Calu3 (cell line): ENCODE measurements at regions not wholly inside any gene's neighbourhood (a gene's known extent, or its start where the extent isn't known, plus 50 kb on each side); places are given as distances from the start of the nearest gene placed in this dataset.

Experiments
- BruUV-seq: library from RNA; stranded (reverse); fragments of 400-500 nt; replicated peaks from 2 replicates; lab custom pipeline; 2021; lab: Mats Ljungman, UMichigan
- CTCF ChIA-PET: fragments of 300-600 bp; sonication (Branson Sonifier 250); formaldehyde crosslinking; loops from one replicate; lab custom pipeline; 2022; ENCODE audit warnings: antibody characterized with exemption; lab: Charles Lee
- DNase-seq: peaks from one replicate; pipeline ENCODE4 v3.0.0; 2022
- H3K27ac Mint-ChIP-seq: one replicate; pipeline ENCODE4 v1.8.0; 2022; ENCODE audit warnings: mixed read lengths; ENCODE audit not compliant: unreplicated experiment
- H3K27me3 Mint-ChIP-seq: one replicate; pipeline ENCODE4 v1.8.0; 2022; ENCODE audit warnings: mixed read lengths; ENCODE audit not compliant: unreplicated experiment
- H3K36me3 Mint-ChIP-seq: one replicate; pipeline ENCODE4 v1.8.0; 2022; ENCODE audit warnings: mild to moderate bottlenecking, moderate library complexity, mixed read lengths; ENCODE audit not compliant: insufficient read depth, unreplicated experiment
- H3K4me1 Mint-ChIP-seq: one replicate; pipeline ENCODE4 v1.8.0; 2022; ENCODE audit warnings: mild to moderate bottlenecking, low read depth, mixed read lengths; ENCODE audit not compliant: unreplicated experiment
- H3K4me3 Mint-ChIP-seq: one replicate; pipeline ENCODE4 v1.8.0; 2022; ENCODE audit warnings: mild to moderate bottlenecking, low read depth, moderate library complexity, mixed read lengths; ENCODE audit not compliant: unreplicated experiment
- H3K9me3 Mint-ChIP-seq: one replicate; pipeline ENCODE4 v1.8.0; 2022; ENCODE audit warnings: low read depth, mixed read lengths; ENCODE audit not compliant: unreplicated experiment
- intact Hi-C: fragments of 100-400 bp; cut with micrococcal nuclease; formaldehyde crosslinking; loops from one replicate; pipeline ENCODE4 v1.10.0; 2022; ENCODE audit not compliant: unreplicated experiment
- TF ChIP-seq, protein P1 (sequence below): fragments of 200-600 bp; IDR thresholded peaks from one replicate; pipeline ENCODE4 v1.8.0; 2022; ENCODE audit warnings: antibody characterized with exemption; ENCODE audit not compliant: unreplicated experiment

- no peak overlapping the region for H3K4me3 Mint-ChIP-seq
- H3K9me3 Mint-ChIP-seq = peaks cover 15% of the 10 kb centered on the region
- no TSS peak for BruUV-seq
- no peak overlapping the region for H3K27ac Mint-ChIP-seq
- H3K4me1 Mint-ChIP-seq = no peaks in the 10 kb centered on the region
- TF ChIP-seq, protein P1, sequence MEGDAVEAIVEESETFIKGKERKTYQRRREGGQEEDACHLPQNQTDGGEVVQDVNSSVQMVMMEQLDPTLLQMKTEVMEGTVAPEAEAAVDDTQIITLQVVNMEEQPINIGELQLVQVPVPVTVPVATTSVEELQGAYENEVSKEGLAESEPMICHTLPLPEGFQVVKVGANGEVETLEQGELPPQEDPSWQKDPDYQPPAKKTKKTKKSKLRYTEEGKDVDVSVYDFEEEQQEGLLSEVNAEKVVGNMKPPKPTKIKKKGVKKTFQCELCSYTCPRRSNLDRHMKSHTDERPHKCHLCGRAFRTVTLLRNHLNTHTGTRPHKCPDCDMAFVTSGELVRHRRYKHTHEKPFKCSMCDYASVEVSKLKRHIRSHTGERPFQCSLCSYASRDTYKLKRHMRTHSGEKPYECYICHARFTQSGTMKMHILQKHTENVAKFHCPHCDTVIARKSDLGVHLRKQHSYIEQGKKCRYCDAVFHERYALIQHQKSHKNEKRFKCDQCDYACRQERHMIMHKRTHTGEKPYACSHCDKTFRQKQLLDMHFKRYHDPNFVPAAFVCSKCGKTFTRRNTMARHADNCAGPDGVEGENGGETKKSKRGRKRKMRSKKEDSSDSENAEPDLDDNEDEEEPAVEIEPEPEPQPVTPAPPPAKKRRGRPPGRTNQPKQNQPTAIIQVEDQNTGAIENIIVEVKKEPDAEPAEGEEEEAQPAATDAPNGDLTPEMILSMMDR = no peak
- no peaks in the 10 kb centered on the region for H3K36me3 Mint-ChIP-seq
- CTCF ChIA-PET = no interaction called here
- H3K27me3 Mint-ChIP-seq = peaks cover 68% of the 10 kb centered on the region
- DNase-seq = no peak
- intact Hi-C loops = loop anchor here (10.0 kb wide), 1 partner anchor 193 kb away; the partner anchor contains the start of gene FGF18
Observed at GRCh38 chr5:171607863-171608262, 177.8 kb upstream of the SMIM23 start.

- DNase-seq = no peak
- intact Hi-C loops = loop anchor here (10.0 kb wide), 1 partner anchor 195 kb away; the partner anchor contains the start of gene FGF18
- Mint-ChIP-seq H3K27me3 (peaks cover 64% of the 10 kb centered on the region), H3K9me3 (peaks cover 15% of the 10 kb centered on the region), H3K4me3 (no peak overlapping the region), H3K27ac (no peak overlapping the region), H3K36me3 (no peaks in the 10 kb centered on the region), H3K4me1 (peaks cover under 1% of the 10 kb centered on the region)
- BruUV-seq = no TSS peak
- TF ChIP-seq, protein P1 = no peak
- CTCF ChIA-PET = interaction anchor here (0.6 to 0.7 kb wide), 3 partner anchors 23 to 652 kb away, joined by 3 to 5 read pairs (median 4); no protein-coding TSS in a partner anchor
Observed at GRCh38 chr5:171609806-171610452, 175.7 kb upstream of the SMIM23 start.

- no TSS peak for BruUV-seq
- Mint-ChIP-seq H3K36me3 (no peaks in the 10 kb centered on the region), H3K27me3 (peaks cover 63% of the 10 kb centered on the region), H3K4me1 (peaks cover 7% of the 10 kb centered on the region), H3K4me3 (no peak overlapping the region), H3K27ac (no peak overlapping the region), H3K9me3 (peaks cover 15% of the 10 kb centered on the region)
- CTCF ChIA-PET = no interaction called here
- DNase-seq = no peak
- TF ChIP-seq, protein P1 = no peak
- intact Hi-C loops = no loop called here
Observed at GRCh38 chr5:171610686-171611085, 174.9 kb upstream of the SMIM23 start.

- no TSS peak for BruUV-seq
- Mint-ChIP-seq H3K36me3 (no peaks in the 10 kb centered on the region), H3K9me3 (peaks cover 3% of the 10 kb centered on the region), H3K4me1 (peaks cover 7% of the 10 kb centered on the region), H3K4me3 (no peak overlapping the region), H3K27me3 (peaks cover 75% of the 10 kb centered on the region), H3K27ac (no peak overlapping the region)
- TF ChIP-seq, protein P1 = no peak
- intact Hi-C loops = no loop called here
- CTCF ChIA-PET = no interaction called here
- no peak for DNase-seq
Observed at GRCh38 chr5:171612749-171613148, 172.9 kb upstream of the SMIM23 start.
